BLaER1 treated with 17β-estradiol and CSF1 and Interleukin-3, amounts not matched to agents 10 nM and 100 nM (cell line): ENCODE measurements at regions not wholly inside any gene's neighbourhood (a gene's known extent, or its start where the extent isn't known, plus 50 kb on each side); places are given as distances from the start of the nearest gene placed in this dataset.

Experiments
- H3K27ac ChIP-seq, 11 experiments: shearing (Covaris generic); formaldehyde crosslinking; 2 replicates each; pipeline ENCODE4 v1.8.1; 2022
- H3K27me3 ChIP-seq, 11 experiments: shearing (Covaris generic); formaldehyde crosslinking; 2 replicates each; pipeline ENCODE4 v1.8.1; 2022
- H3K36me3 ChIP-seq, 11 experiments: shearing (Covaris generic); formaldehyde crosslinking; 2 replicates each; pipeline ENCODE4 v1.8.1; 2022
- H3K4me1 ChIP-seq, 10 experiments: shearing (Covaris generic); formaldehyde crosslinking; 2 replicates each; pipeline ENCODE4 v1.8.1; 2022
- H3K4me2 ChIP-seq, 11 experiments: shearing (Covaris generic); formaldehyde crosslinking; 2 replicates each; pipeline ENCODE4 v1.8.1; 2022
- H3K4me3 ChIP-seq, 10 experiments: shearing (Covaris generic); formaldehyde crosslinking; 2 replicates each; pipeline ENCODE4 v1.8.1; 2022
- H3K9ac ChIP-seq, 11 experiments: shearing (Covaris generic); formaldehyde crosslinking; 2 replicates each; pipeline ENCODE4 v1.8.1; 2022
- H3K9me3 ChIP-seq, 11 experiments: shearing (Covaris generic); formaldehyde crosslinking; replicated peaks in 1 of 11; 2 replicates each; pipeline ENCODE4 v1.8.1; 2022
- H4K20me1 ChIP-seq, 11 experiments: shearing (Covaris generic); formaldehyde crosslinking; 2 replicates each; pipeline ENCODE4 v1.8.1; 2022
- Cebpa-rat ChIP-seq, 11 experiments: shearing (Covaris generic); IDR thresholded peaks; 2 replicates each; pipeline ENCODE4 v1.8.1; 2022

GRCh38 chr7:21092766-21093702, 306.3 kb upstream of the SP8 start:
- no peak for TF ChIP-seq Cebpa-rat (IDR thresholded peaks at IDR 0.05)
- Histone ChIP-seq H3K4me2 (no peak overlapping the region), H4K20me1 (no peaks in the 10 kb centered on the region), H3K27me3 (no peaks in the 10 kb centered on the region), H3K4me3 (no peak overlapping the region), H3K9me3 (no peaks in the 10 kb centered on the region), H3K4me1 (no peaks in the 10 kb centered on the region), H3K9ac (no peak overlapping the region), H3K27ac (no peak overlapping the region), H3K36me3 (no peaks in the 10 kb centered on the region)

DNA sequence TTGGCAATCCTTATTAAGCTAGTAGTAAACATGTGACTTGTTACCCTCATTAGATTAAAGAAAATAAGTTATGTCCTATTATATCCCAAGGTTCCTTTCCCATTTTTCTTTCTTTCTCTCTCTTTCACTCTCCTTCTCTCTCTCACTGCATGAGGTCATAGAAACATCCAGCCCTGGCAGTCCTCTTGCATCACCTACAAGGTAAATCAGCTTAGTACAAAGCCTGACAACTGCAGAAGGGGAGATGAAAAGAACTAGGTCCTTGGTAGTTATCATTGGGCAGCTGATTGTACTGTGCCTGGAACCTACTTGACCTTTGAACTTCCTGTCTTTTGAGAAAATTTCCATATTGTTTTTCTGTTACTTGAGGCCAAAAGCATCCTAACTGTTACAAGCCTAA, 307.9 kb upstream of the SP8 start:
- Histone ChIP-seq H3K27ac (no peak overlapping the region), H3K4me3 (no peak overlapping the region), H3K27me3 (no peaks in the 10 kb centered on the region), H3K36me3 (no peaks in the 10 kb centered on the region), H3K9ac (no peak overlapping the region), H3K4me2 (no peak overlapping the region), H3K9me3 (no peaks in the 10 kb centered on the region), H4K20me1 (no peaks in the 10 kb centered on the region), H3K4me1 (peaks cover 0 to 6% (median 0%) of the 10 kb centered on the region in 10 experiments; a peak in 3 of 20 replicates)
- TF ChIP-seq Cebpa-rat (IDR thresholded peaks at IDR 0.05): no peak

- Histone ChIP-seq H3K36me3 (no peaks in the 10 kb centered on the region), H3K9ac (no peak overlapping the region), H3K27ac (no peak overlapping the region), H4K20me1 (no peaks in the 10 kb centered on the region), H3K4me2 (no peak overlapping the region; a peak in 1 of 22 replicates), H3K4me3 (no peak overlapping the region), H3K9me3 (no peaks in the 10 kb centered on the region), H3K27me3 (no peaks in the 10 kb centered on the region), H3K4me1 (peaks cover 0 to 19% (median 0%) of the 10 kb centered on the region in 10 experiments; a peak in 3 of 20 replicates)
- TF ChIP-seq Cebpa-rat (IDR thresholded peaks at IDR 0.05): no peak
These were observed 312.7 kb upstream of the SP8 start for GRCh38 chr7:21099432-21099831.

GRCh38 chr7:21099955-21100354, 313.3 kb upstream of the SP8 start:
- H3K4me3 ChIP-seq: no peak overlapping the region
- no peaks in the 10 kb centered on the region for H3K27me3 ChIP-seq
- H3K4me1 ChIP-seq: peaks cover 0 to 19% (median 0%) of the 10 kb centered on the region in 10 experiments; a peak in 3 of 20 replicates
- H3K9ac ChIP-seq: no peak overlapping the region
- no peak overlapping the region for H3K4me2 ChIP-seq
- H3K9me3 ChIP-seq: 0 out of 22 replicates have a peak, but pooled peaks cover 0 to 4% (median 0%) of the 10 kb centered on the region in 11 experiments
- no peak overlapping the region for H3K27ac ChIP-seq
- no peaks in the 10 kb centered on the region for H3K36me3 ChIP-seq
- H4K20me1 ChIP-seq: no peaks in the 10 kb centered on the region
- no peak for TF ChIP-seq Cebpa-rat (IDR thresholded peaks at IDR 0.05)

DNA sequence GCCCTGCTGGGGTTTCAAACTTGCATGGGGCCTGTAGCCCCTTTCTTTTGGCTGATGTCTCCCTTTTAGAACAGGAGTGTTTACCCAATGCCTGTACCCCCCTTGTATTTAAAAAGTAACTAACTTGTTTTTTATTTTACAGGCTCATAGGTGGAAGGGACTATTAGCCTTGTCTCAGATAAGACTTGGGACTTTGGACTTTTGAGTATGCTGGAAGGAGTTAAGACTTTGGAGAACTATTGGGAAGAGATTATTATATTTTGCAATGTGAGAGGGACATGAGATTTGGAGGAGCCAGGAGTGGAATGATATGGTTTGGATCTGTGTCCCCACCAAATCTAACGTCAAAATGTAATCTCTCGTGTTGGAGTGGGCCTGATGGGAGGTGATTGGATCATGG, 314.9 kb upstream of the SP8 start:
- H3K4me1 ChIP-seq: peaks cover 0 to 27% (median 0%) of the 10 kb centered on the region in 10 experiments; a peak in 4 of 20 replicates
- no peak overlapping the region for H3K4me3 ChIP-seq
- TF ChIP-seq Cebpa-rat (IDR thresholded peaks at IDR 0.05): no peak
- H3K36me3 ChIP-seq: no peaks in the 10 kb centered on the region
- H3K27ac ChIP-seq: no peak overlapping the region
- peaks cover 0 to 11% (median 0%) of the 10 kb centered on the region in 11 experiments; a peak in 1 of 22 replicates for H3K9me3 ChIP-seq
- H3K4me2 ChIP-seq: no peak overlapping the region
- H4K20me1 ChIP-seq: no peaks in the 10 kb centered on the region
- no peaks in the 10 kb centered on the region for H3K27me3 ChIP-seq
- H3K9ac ChIP-seq: no peak overlapping the region

GRCh38 chr7:21103426-21104123, 316.9 kb upstream of the SP8 start:
- no peaks in the 10 kb centered on the region for H4K20me1 ChIP-seq
- no peak for TF ChIP-seq Cebpa-rat (IDR thresholded peaks at IDR 0.05)
- no peaks in the 10 kb centered on the region for H3K27me3 ChIP-seq
- peaks cover 0 to 11% (median 0%) of the 10 kb centered on the region in 11 experiments; a peak in 1 of 22 replicates for H3K9me3 ChIP-seq
- peak overlapping the region in 1 of 11 experiments; percentile 55; a peak in 1 of 22 replicates for H3K27ac ChIP-seq
- H3K4me2 ChIP-seq: no peak overlapping the region
- H3K9ac ChIP-seq: no peak overlapping the region
- H3K4me1 ChIP-seq: peaks cover 0 to 36% (median 0%) of the 10 kb centered on the region in 10 experiments; a peak in 4 of 20 replicates
- no peaks in the 10 kb centered on the region for H3K36me3 ChIP-seq
- H3K4me3 ChIP-seq: no peak overlapping the region

- peak overlapping the region in 1 of 11 experiments; percentile 55; a peak in 1 of 22 replicates for H3K27ac ChIP-seq
- no peak overlapping the region for H3K9ac ChIP-seq
- H3K4me1 ChIP-seq: peaks cover 0 to 35% (median 0%) of the 10 kb centered on the region in 10 experiments; a peak in 4 of 20 replicates
- H3K36me3 ChIP-seq: no peaks in the 10 kb centered on the region
- TF ChIP-seq Cebpa-rat (IDR thresholded peaks at IDR 0.05): no peak
- H3K4me2 ChIP-seq: no peak overlapping the region
- no peak overlapping the region for H3K4me3 ChIP-seq
- H4K20me1 ChIP-seq: no peaks in the 10 kb centered on the region
- H3K9me3 ChIP-seq: peaks cover 0 to 11% (median 0%) of the 10 kb centered on the region in 11 experiments; a peak in 1 of 22 replicates
- no peaks in the 10 kb centered on the region for H3K27me3 ChIP-seq
These were observed 317.4 kb upstream of the SP8 start for GRCh38 chr7:21104124-21104500.

GRCh38 chr7:21106296-21106732, 319.6 kb upstream of the SP8 start:
- Histone ChIP-seq H3K27ac (peak overlapping the region in 1 of 11 experiments; percentile 55; a peak in 2 of 22 replicates), H4K20me1 (no peaks in the 10 kb centered on the region), H3K9ac (no peak overlapping the region), H3K9me3 (peaks cover 0 to 11% (median 0%) of the 10 kb centered on the region in 11 experiments; a peak in 1 of 22 replicates), H3K4me1 (peaks cover 0 to 25% (median 0%) of the 10 kb centered on the region in 10 experiments; a peak in 3 of 20 replicates), H3K4me3 (no peak overlapping the region), H3K36me3 (no peaks in the 10 kb centered on the region), H3K27me3 (no peaks in the 10 kb centered on the region), H3K4me2 (0 out of 22 replicates have a peak overlapping the region, but pooled peaks of 1 of the 11 experiments have one; percentile 13)
- TF ChIP-seq Cebpa-rat (IDR thresholded peaks at IDR 0.05): no peak

DNA sequence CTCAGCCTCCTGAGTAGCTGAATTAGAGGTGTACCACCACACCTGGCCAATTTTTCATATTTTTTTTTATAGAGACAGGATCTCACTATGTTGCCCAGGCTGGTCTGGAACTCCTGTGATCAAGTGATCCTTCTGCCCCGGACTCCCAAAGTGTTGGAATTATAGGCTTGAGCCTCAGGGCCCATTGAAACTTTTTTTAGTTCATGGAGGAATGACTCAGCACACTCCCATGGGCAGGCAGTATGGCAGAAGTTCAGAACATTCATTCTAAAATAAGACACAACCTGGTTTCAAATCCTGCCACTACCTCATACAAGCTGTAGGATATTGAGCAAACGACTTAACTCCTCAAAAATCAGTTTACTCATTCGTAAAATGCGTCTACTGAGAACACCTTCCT, 320.4 kb upstream of the SP8 start:
- H3K9ac ChIP-seq: no peak overlapping the region
- H3K4me3 ChIP-seq: no peak overlapping the region
- no peak for TF ChIP-seq Cebpa-rat (IDR thresholded peaks at IDR 0.05)
- H3K27me3 ChIP-seq: no peaks in the 10 kb centered on the region
- H3K9me3 ChIP-seq: peaks cover 0 to 11% (median 0%) of the 10 kb centered on the region in 11 experiments; a peak in 1 of 22 replicates
- no peaks in the 10 kb centered on the region for H3K36me3 ChIP-seq
- peaks cover 0 to 25% (median 0%) of the 10 kb centered on the region in 10 experiments; a peak in 3 of 20 replicates for H3K4me1 ChIP-seq
- H4K20me1 ChIP-seq: no peaks in the 10 kb centered on the region
- H3K4me2 ChIP-seq: peak overlapping the region in 2 of 11 experiments; percentile 7 to 31; a peak in 2 of 22 replicates
- H3K27ac ChIP-seq: peak overlapping the region in 1 of 11 experiments; percentile 55; a peak in 1 of 22 replicates
